ENCODE measurements at regions not wholly inside any gene's neighbourhood (a gene's known extent, or its start where the extent isn't known, plus 50 kb on each side); places are given as distances from the start of the nearest gene placed in this dataset.
"Not testable (repeated sequence)": the region's sequence is repeated elsewhere in the genome, so short reads cannot be mapped to it uniquely, and the experiment has no call there.

DNA sequence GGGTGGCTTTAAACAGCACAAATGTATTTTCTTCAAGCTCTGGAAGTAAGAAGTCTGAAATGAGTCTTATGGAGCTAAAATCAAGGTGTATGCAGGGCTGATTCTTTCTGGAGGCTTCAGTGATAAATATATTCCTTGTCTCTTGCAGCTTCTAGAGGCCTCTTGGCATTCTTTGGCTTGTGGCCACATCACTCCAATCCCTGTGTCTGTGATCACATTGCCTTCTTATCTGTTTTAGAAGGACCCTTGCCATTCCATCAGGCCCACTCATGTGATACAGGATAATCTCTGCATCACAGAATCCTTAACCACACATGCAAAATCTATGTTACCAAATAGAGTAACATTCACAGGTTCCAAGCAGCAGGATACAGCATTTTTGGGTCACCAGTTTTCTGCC lies 917.8 kb upstream of the C9orf72 start:
- Histone ChIP-seq H4K20me1 (ENCODE audit: control insufficient read depth, insufficient read depth, low read depth, low read length) (no peaks in the 10 kb centered on the region), H3F3A (ENCODE audit: control insufficient read depth, insufficient read depth) (no peaks in the 10 kb centered on the region), H3K27ac (ENCODE audit: low read depth, low read length) (no peak overlapping the region), H3K4me3 (ENCODE audit: low read length) (no peak overlapping the region), H3K27me3 (ENCODE audit: control insufficient read depth, low read length) (no peaks in the 10 kb centered on the region), H3K36me3 (ENCODE audit: control insufficient read depth, low read length) (no peaks in the 10 kb centered on the region), H3K4me2 (ENCODE audit: low read length) (no peak overlapping the region), H3K79me2 (ENCODE audit: control insufficient read depth, low read length) (no peaks in the 10 kb centered on the region), H3K9me2 (replicated peaks; ENCODE audit: control insufficient read depth, low read length) (no peaks in the 10 kb centered on the region), H3K9me3 (ENCODE audit: control insufficient read depth, insufficient read depth, low read length) (no peaks in the 10 kb centered on the region), H3K4me1 (ENCODE audit: control insufficient read depth, low read length) (no peaks in the 10 kb centered on the region)
- TF ChIP-seq EZH2phosphoT487 (IDR thresholded peaks at IDR 0.05; ENCODE audit: borderline replicate concordance, low read length): no peak
- TF ChIP-seq, protein P1, sequence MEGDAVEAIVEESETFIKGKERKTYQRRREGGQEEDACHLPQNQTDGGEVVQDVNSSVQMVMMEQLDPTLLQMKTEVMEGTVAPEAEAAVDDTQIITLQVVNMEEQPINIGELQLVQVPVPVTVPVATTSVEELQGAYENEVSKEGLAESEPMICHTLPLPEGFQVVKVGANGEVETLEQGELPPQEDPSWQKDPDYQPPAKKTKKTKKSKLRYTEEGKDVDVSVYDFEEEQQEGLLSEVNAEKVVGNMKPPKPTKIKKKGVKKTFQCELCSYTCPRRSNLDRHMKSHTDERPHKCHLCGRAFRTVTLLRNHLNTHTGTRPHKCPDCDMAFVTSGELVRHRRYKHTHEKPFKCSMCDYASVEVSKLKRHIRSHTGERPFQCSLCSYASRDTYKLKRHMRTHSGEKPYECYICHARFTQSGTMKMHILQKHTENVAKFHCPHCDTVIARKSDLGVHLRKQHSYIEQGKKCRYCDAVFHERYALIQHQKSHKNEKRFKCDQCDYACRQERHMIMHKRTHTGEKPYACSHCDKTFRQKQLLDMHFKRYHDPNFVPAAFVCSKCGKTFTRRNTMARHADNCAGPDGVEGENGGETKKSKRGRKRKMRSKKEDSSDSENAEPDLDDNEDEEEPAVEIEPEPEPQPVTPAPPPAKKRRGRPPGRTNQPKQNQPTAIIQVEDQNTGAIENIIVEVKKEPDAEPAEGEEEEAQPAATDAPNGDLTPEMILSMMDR (IDR thresholded peaks at IDR 0.05; ENCODE audit: low read depth, low read length, poor library complexity, severe bottlenecking): no peak

DNA sequence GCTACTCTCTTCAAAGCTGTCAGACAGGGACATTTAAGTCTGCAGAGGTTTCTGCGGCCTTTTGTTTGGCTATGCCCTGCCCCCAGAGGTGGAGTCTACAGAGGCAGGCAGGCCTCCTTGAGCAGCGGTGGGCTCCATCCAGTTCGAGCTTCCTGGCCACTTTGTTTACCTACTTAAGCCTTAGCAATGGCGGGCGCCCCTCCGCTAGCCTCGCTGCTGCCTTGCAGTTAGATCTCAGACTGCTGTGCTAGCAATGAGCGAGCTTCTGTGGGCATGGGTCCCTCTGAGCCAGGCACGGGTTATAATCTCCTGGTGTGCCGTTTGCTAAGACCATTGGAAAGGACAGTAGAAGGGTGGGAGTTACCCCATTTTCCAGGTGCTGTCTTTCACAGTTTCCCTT lies 924.9 kb upstream of the C9orf72 start:
- H3K9me2 ChIP-seq (replicated peaks; ENCODE audit: control insufficient read depth, low read length); H3K27me3 ChIP-seq (ENCODE audit: control insufficient read depth, low read length); H4K20me1 ChIP-seq (ENCODE audit: control insufficient read depth, insufficient read depth, low read depth, low read length); H3F3A ChIP-seq (ENCODE audit: control insufficient read depth, insufficient read depth); H3K9me3 ChIP-seq (ENCODE audit: control insufficient read depth, insufficient read depth, low read length); H3K4me3 ChIP-seq (ENCODE audit: low read length); H3K36me3 ChIP-seq (ENCODE audit: control insufficient read depth, low read length); H3K79me2 ChIP-seq (ENCODE audit: control insufficient read depth, low read length); H3K27ac ChIP-seq (ENCODE audit: low read depth, low read length); H3K4me1 ChIP-seq (ENCODE audit: control insufficient read depth, low read length); H3K4me2 ChIP-seq (ENCODE audit: low read length): not testable (repeated sequence)

DNA sequence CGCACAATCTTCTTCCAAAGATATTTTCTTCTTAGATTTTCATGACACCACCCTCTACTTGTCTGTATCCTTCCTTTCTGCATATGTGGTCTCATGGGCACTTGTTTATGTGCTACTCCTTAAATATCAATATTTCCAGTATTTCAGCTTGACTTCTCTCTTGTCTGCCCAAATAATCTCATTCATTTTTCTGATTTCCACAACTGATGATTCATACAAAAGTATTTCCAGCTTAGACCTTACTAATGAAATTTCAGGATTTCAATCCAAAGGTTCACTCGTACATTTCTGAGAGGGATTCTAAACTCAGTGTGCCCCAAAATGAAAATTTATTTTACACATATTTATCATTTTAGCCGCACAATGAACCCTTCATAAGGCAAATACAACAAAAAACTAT lies 928.9 kb upstream of the C9orf72 start:
- H4K20me1 ChIP-seq (ENCODE audit: control insufficient read depth, insufficient read depth, low read depth, low read length): no peaks in the 10 kb centered on the region
- H3K4me2 ChIP-seq (ENCODE audit: low read length): no peak overlapping the region
- H3K36me3 ChIP-seq (ENCODE audit: control insufficient read depth, low read length): no peaks in the 10 kb centered on the region
- H3K79me2 ChIP-seq (ENCODE audit: control insufficient read depth, low read length): no peaks in the 10 kb centered on the region
- H3K27ac ChIP-seq (ENCODE audit: low read depth, low read length): no peak overlapping the region
- H3K4me3 ChIP-seq (ENCODE audit: low read length): no peak overlapping the region
- H3K27me3 ChIP-seq (ENCODE audit: control insufficient read depth, low read length): no peaks in the 10 kb centered on the region
- H3K4me1 ChIP-seq (ENCODE audit: control insufficient read depth, low read length): no peaks in the 10 kb centered on the region
- no peaks in the 10 kb centered on the region for H3K9me3 ChIP-seq (ENCODE audit: control insufficient read depth, insufficient read depth, low read length)
- TF ChIP-seq, protein P1 (IDR thresholded peaks at IDR 0.05; ENCODE audit: low read depth, low read length, poor library complexity, severe bottlenecking): no peak
- TF ChIP-seq EZH2phosphoT487 (IDR thresholded peaks at IDR 0.05; ENCODE audit: borderline replicate concordance, low read length): no peak
- H3K9me2 ChIP-seq (replicated peaks; ENCODE audit: control insufficient read depth, low read length): no peaks in the 10 kb centered on the region
- no peaks in the 10 kb centered on the region for H3F3A ChIP-seq (ENCODE audit: control insufficient read depth, insufficient read depth)

DNA sequence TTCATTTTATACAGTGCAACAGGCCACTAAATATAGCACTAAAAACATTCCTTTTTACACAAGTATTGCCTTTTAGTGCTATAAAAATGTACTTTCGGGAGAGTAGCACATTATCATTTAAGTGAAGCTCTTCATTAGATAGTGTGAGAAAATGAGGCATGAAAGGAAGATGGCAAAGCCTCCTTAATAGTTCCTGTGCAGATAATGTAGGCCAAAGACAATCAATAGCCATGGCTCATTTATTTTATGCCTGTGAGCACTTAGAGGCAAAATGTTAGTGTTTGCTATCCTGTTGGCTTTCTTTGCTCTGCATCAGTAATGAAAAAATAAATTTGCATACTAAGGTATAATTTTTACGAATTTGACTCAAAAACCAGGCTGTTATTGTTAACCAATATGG lies 929.5 kb upstream of the C9orf72 start:
- H3K4me1 ChIP-seq (ENCODE audit: control insufficient read depth, low read length): no peaks in the 10 kb centered on the region
- no peaks in the 10 kb centered on the region for H3K27me3 ChIP-seq (ENCODE audit: control insufficient read depth, low read length)
- H3K79me2 ChIP-seq (ENCODE audit: control insufficient read depth, low read length): no peaks in the 10 kb centered on the region
- H4K20me1 ChIP-seq (ENCODE audit: control insufficient read depth, insufficient read depth, low read depth, low read length): no peaks in the 10 kb centered on the region
- H3K9me3 ChIP-seq (ENCODE audit: control insufficient read depth, insufficient read depth, low read length): no peaks in the 10 kb centered on the region
- no peak overlapping the region for H3K27ac ChIP-seq (ENCODE audit: low read depth, low read length)
- no peaks in the 10 kb centered on the region for H3F3A ChIP-seq (ENCODE audit: control insufficient read depth, insufficient read depth)
- H3K36me3 ChIP-seq (ENCODE audit: control insufficient read depth, low read length): no peaks in the 10 kb centered on the region
- no peaks in the 10 kb centered on the region for H3K9me2 ChIP-seq (replicated peaks; ENCODE audit: control insufficient read depth, low read length)
- no peak overlapping the region for H3K4me2 ChIP-seq (ENCODE audit: low read length)
- TF ChIP-seq, protein P1 (IDR thresholded peaks at IDR 0.05; ENCODE audit: low read depth, low read length, poor library complexity, severe bottlenecking): no peak
- TF ChIP-seq EZH2phosphoT487 (IDR thresholded peaks at IDR 0.05; ENCODE audit: borderline replicate concordance, low read length): no peak
- no peak overlapping the region for H3K4me3 ChIP-seq (ENCODE audit: low read length)

All from DOHH2 (cell line).